ENCODE measurements at regions not wholly inside any gene's neighbourhood (a gene's known extent, or its start where the extent isn't known, plus 50 kb on each side); places are given as distances from the start of the nearest gene placed in this dataset.

GRCh38 chr20:52643034-52643433, 329.1 kb upstream of the TSHZ2 start:
- TF ChIP-seq CTCF (IDR thresholded peaks at IDR 0.05), result no peak
- no peak for TF ChIP-seq POLR2AphosphoS5 (IDR thresholded peaks at IDR 0.05; ENCODE audit: low read depth, low read length)
- TF ChIP-seq SIN3A (IDR thresholded peaks at IDR 0.05; ENCODE audit: borderline replicate concordance, insufficient read depth, low read depth, low read length), result no peak
